OCI-LY3 (cell line): ENCODE measurements at regions not wholly inside any gene's neighbourhood (a gene's known extent, or its start where the extent isn't known, plus 50 kb on each side); places are given as distances from the start of the nearest gene placed in this dataset.

Experiments used
- H2AFZ ChIP-seq: fragments of 200-600, 300-600 bp; shearing (Covaris generic); 2 replicates; pipeline ENCODE4 v1.6.0; 2014; ENCODE audit warnings: antibody characterized with exemption, low read depth, low read length
- H3K27ac ChIP-seq: fragments of 200-600, 300-600 bp; sonication (generic); 2 replicates; pipeline ENCODE4 v1.5.1; 2014; ENCODE audit warnings: mild to moderate bottlenecking, low read length, moderate library complexity, mixed read lengths
- H3K27me3 ChIP-seq: fragments of 200-600, 300-600 bp; sonication (generic); 2 replicates; pipeline ENCODE4 v1.6.1; 2014; ENCODE audit warnings: low read depth, low read length, mixed read lengths
- H3K36me3 ChIP-seq: fragments of 200-600, 300-600 bp; sonication (generic); replicated peaks from 2 replicates; pipeline ENCODE3; 2014; ENCODE audit warnings: low read depth, low read length, mixed read lengths
- H3K4me1 ChIP-seq: fragments of 300-600, 200-600 bp; sonication (generic); 2 replicates; pipeline ENCODE4 v1.6.1; 2014; ENCODE audit warnings: low read length, mixed read lengths
- H3K4me2 ChIP-seq: fragments of 200-600, 300-600 bp; sonication (generic); 2 replicates; pipeline ENCODE4 v1.6.1; 2014; ENCODE audit warnings: low read length, mixed read lengths
- H3K4me3 ChIP-seq: fragments of 300-600, 200-600 bp; sonication (generic); 2 replicates; pipeline ENCODE4 v1.5.1; 2014; ENCODE audit warnings: antibody characterized with exemption, mild to moderate bottlenecking, low read length, moderate library complexity
- H3K79me2 ChIP-seq: fragments of 300-600, 200-600 bp; shearing (Covaris generic); 2 replicates; pipeline ENCODE4 v1.6.1; 2014; ENCODE audit warnings: mild to moderate bottlenecking, low read length, mixed read lengths
- H3K9ac ChIP-seq: fragments of 300-600, 200-600 bp; shearing (Covaris generic); 2 replicates; pipeline ENCODE4 v1.6.0; 2014; ENCODE audit warnings: mild to moderate bottlenecking, low read length, moderate library complexity
- H3K9me3 ChIP-seq: fragments of 200-600, 300-600 bp; shearing (Covaris generic); 2 replicates; pipeline ENCODE4 v1.6.1; 2014; ENCODE audit warnings: low read length, mixed read lengths; ENCODE audit not compliant: insufficient read depth
- H4K20me1 ChIP-seq: fragments of 200-600, 300-600 bp; sonication (generic); 2 replicates; pipeline ENCODE4 v1.6.1; 2016; ENCODE audit warnings: low read length, mixed read lengths; ENCODE audit not compliant: insufficient read depth
- CTCF ChIP-seq: fragments of 200-600, 300-600 bp; sonication (generic); IDR thresholded peaks from 2 replicates; pipeline ENCODE4 v1.5.1; 2014; ENCODE audit warnings: antibody characterized with exemption, low read length, low read depth
- EZH2phosphoT487 ChIP-seq: fragments of 200-600 bp; shearing (Covaris generic); IDR thresholded peaks from 2 replicates; pipeline ENCODE4 v1.6.1; 2018; ENCODE audit warnings: antibody characterized with exemption, mixed run types, low read depth

GRCh38 chr2:48220501-48220900 lies 94.0 kb upstream of the FOXN2 start:
- peak overlapping the region; percentile 75 for H3K27ac ChIP-seq
- no peak overlapping the region for H3K9ac ChIP-seq
- H3K4me1 ChIP-seq: peaks cover 21% of the 10 kb centered on the region
- H4K20me1 ChIP-seq: no peaks in the 10 kb centered on the region
- H2AFZ ChIP-seq: no peak overlapping the region
- H3K9me3 ChIP-seq: no peaks in the 10 kb centered on the region
- no peak for TF ChIP-seq CTCF
- no peak for TF ChIP-seq EZH2phosphoT487
- no peaks in the 10 kb centered on the region for H3K36me3 ChIP-seq
- H3K79me2 ChIP-seq: no peaks in the 10 kb centered on the region
- no peaks in the 10 kb centered on the region for H3K27me3 ChIP-seq
- peak overlapping the region; percentile 52 for H3K4me2 ChIP-seq
- H3K4me3 ChIP-seq: no peak overlapping the region

GRCh38 chr2:48221846-48222516 lies 92.5 kb upstream of the FOXN2 start:
- peaks cover 28% of the 10 kb centered on the region for H3K4me1 ChIP-seq
- H3K4me2 ChIP-seq: no peak overlapping the region
- no peaks in the 10 kb centered on the region for H3K36me3 ChIP-seq
- no peaks in the 10 kb centered on the region for H3K27me3 ChIP-seq
- no peaks in the 10 kb centered on the region for H4K20me1 ChIP-seq
- no peak overlapping the region for H3K4me3 ChIP-seq
- H3K9ac ChIP-seq: no peak overlapping the region
- no peaks in the 10 kb centered on the region for H3K79me2 ChIP-seq
- no peaks in the 10 kb centered on the region for H3K9me3 ChIP-seq
- H2AFZ ChIP-seq: no peak overlapping the region
- TF ChIP-seq CTCF (no peak), EZH2phosphoT487 (no peak)
- H3K27ac ChIP-seq: no peak overlapping the region

- H3K4me3 ChIP-seq: peak overlapping the region; percentile 45
- H3K27ac ChIP-seq: peak overlapping the region; percentile 23
- no peak overlapping the region for H2AFZ ChIP-seq
Measured at GRCh38 chr2:48227617-48228344, 86.7 kb upstream of the FOXN2 start.

GRCh38 chr2:48228345-48228684 lies 86.2 kb upstream of the FOXN2 start:
- Histone ChIP-seq H3K9ac (no peak overlapping the region), H3K4me2 (peak overlapping the region; percentile 63), H2AFZ (no peak overlapping the region), H3K4me3 (0 out of 2 replicates have a peak overlapping the region, but pooled peaks have one; percentile 45), H3K27ac (no peak overlapping the region), H3K9me3 (no peaks in the 10 kb centered on the region), H3K36me3 (no peaks in the 10 kb centered on the region), H3K27me3 (0 out of 2 replicates have a peak, but pooled peaks cover 5% of the 10 kb centered on the region), H3K4me1 (peaks cover 26% of the 10 kb centered on the region), H4K20me1 (no peaks in the 10 kb centered on the region), H3K79me2 (no peaks in the 10 kb centered on the region)
- TF ChIP-seq CTCF (no peak), EZH2phosphoT487 (no peak)

More at GRCh38 chr2:48227617-48228344, 86.7 kb upstream of the FOXN2 start:
- Histone ChIP-seq H3K4me1 (peaks cover 26% of the 10 kb centered on the region), H4K20me1 (no peaks in the 10 kb centered on the region), H3K27me3 (0 out of 2 replicates have a peak, but pooled peaks cover 5% of the 10 kb centered on the region), H3K9ac (0 out of 2 replicates have a peak overlapping the region, but pooled peaks have one; percentile 1), H3K36me3 (no peaks in the 10 kb centered on the region), H3K79me2 (no peaks in the 10 kb centered on the region), H3K4me2 (peak overlapping the region; percentile 63), H3K9me3 (no peaks in the 10 kb centered on the region)
- TF ChIP-seq EZH2phosphoT487: no peak
